HG03175 (cell line): ENCODE measurements at regions not wholly inside any gene's neighbourhood (a gene's known extent, or its start where the extent isn't known, plus 50 kb on each side); places are given as distances from the start of the nearest gene placed in this dataset.

Source experiments
- ATAC-seq: cut with Tn5 transposase; IDR thresholded peaks from one replicate; pipeline ENCODE4 v1.9.1; 2021; ENCODE audit warnings: mild to moderate bottlenecking, moderate library complexity; ENCODE audit not compliant: unreplicated experiment

DNA sequence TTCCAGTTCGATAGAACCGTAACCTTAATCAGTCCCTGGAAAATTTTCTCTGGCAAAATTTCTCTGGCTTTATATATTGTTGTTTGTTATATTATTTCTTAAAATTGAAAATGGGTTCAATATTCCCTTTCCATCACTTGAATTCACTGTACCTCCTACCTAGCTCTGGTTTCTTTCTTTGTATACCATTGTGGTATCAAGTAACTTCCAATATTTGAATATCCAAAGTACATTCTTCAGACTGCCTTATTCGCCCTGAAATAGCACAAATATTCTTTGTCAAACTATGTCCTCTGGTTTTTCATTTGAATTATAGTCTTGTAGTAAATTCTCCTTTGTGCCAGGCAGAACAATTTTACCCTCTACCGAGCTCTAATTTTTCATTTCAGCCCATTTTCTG, 541.6 kb downstream of the REEP3 start:
- ATAC-seq: no peak

GRCh38 chr10:64067009-64067606, 545.9 kb downstream of the REEP3 start:
- ATAC-seq: no peak

GRCh38 chr10:64067859-64068258, 546.7 kb downstream of the REEP3 start:
- ATAC-seq: no peak

GRCh38 chr10:64070241-64070640, 549.0 kb downstream of the REEP3 start:
- ATAC-seq: no peak

DNA sequence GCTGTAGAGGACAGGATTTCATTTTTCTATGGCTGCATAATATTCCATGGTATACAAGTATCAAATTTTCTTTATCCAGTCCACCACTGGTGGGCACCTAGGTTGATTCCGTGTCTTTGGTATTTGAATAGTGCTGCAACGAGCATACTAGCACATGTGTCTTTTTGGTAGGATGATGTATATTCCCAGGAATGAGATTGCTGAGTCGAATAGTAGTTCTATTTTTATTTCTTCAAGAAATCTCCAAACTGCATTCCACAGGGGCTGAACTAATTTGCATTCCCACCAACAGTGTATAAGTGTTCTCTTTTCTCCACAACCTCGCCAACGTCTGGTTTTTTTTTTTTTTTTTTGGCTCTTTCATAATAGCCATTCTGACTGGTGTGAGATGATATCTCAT, 550.0 kb downstream of the REEP3 start:
- ATAC-seq: no peak

- ATAC-seq: no peak
These were observed 554.4 kb downstream of the REEP3 start for GRCh38 chr10:64075604-64076003.

DNA sequence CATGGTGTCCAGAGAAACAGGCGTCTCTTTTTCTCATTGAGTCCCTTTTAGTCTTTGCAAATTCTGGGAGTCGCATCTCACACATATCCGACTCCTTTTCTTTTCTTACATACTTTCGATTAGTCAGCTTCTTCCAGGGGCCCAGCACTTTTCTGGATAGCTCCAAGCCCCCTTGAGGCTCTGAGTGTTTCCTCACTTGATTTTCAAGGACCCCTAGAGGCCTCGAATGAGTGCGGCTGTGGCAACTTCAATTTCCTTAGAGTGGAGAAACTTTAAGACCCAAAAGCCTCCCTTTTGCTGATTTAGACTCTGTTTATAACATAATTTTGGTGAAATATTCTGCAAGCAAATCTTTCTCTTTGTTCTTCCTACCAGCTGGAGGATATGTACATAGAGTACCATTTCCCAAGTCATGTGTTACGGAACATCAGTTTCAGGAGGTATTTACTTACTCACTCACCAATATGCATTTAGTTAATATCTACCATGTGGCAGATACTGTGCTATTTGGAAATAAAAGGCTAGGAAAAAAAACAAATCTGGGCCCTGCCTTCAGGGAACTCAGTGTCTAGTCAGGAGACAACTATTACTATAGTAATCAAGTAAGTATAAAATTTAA, 555.2 kb downstream of the REEP3 start:
- no peak for ATAC-seq

- no peak for ATAC-seq
These were observed 558.1 kb downstream of the REEP3 start for GRCh38 chr10:64079341-64079740.

- no peak for ATAC-seq
These were observed 558.9 kb downstream of the REEP3 start for GRCh38 chr10:64080071-64080470.

DNA sequence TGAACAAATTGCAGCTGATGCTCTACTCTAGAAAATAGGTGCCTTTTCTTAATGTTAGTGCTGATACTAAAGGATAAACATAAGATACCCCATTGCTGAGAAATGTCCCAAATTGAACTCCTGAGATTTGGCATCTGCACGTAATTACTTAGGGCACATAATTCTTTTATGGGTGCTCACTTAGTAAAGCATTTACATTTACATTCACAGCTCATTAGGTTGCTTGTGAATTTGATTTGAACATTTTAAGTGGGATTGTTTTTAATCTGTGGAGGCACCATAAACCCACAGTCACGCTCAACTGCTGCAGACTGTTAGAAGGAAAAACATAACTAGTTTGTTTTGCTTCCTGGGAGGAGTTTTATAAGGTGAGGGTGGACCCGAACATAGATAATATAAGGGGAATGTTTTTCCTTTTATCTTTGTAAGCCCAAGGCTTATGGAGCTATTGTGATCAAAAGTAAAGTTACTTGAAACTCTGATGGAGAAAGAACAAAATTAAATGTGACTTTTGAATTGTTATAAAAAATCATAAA, 560.8 kb downstream of the REEP3 start:
- no peak for ATAC-seq

DNA sequence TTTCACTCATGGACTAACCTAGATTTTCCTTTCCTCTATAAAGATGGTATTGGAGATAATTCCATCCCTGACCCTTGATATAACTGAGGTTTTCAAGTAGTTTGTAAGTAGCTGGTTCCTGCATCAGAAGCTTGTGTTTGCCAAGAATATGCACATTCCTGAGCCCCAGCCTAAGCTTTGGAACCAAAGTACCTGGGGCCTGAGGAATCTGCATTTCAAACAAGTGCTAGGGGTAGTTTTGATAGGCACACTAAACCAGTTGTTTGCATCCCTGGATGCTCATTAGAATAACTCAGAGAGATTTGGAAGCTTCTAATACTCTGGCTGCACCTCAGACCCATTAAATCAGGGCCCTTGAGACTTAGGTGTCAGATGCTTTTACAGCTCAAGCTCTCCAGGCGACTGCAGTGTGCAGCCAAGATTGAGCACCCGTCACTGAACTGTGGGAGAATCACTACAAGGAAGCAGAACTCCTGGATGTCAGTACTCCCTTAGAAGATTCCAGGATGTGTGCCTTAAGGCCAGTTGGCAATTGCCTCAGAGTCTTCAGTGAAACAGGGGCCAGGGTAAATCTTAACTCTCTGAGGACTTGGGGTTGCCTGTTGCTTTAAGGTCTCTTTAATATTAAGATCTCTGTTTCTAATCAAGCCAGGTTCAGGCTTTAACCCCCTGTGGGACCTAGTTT, 565.0 kb downstream of the REEP3 start:
- no peak for ATAC-seq

- ATAC-seq: no peak
These were observed 568.4 kb downstream of the REEP3 start for GRCh38 chr10:64089648-64090047.

- ATAC-seq: no peak
These were observed 569.7 kb downstream of the REEP3 start for GRCh38 chr10:64090865-64091264.

DNA sequence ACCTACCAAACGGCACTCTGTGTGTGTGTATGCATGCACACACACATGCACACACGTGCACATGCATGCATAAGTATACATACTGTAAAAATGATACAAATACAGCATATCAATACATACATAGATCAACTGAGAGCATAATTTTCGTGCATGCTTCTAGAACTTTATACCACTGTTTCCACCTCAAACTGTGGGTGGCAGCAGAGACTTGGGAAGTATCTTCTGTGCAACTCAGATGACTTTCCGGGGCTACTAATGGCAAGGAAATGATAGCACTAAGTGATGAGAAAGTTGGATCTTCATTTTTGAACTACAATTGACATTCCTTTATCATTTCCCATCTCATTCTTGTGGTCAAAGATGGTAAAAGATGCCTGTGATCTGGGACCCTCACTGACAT, 570.7 kb downstream of the REEP3 start:
- ATAC-seq: no peak

DNA sequence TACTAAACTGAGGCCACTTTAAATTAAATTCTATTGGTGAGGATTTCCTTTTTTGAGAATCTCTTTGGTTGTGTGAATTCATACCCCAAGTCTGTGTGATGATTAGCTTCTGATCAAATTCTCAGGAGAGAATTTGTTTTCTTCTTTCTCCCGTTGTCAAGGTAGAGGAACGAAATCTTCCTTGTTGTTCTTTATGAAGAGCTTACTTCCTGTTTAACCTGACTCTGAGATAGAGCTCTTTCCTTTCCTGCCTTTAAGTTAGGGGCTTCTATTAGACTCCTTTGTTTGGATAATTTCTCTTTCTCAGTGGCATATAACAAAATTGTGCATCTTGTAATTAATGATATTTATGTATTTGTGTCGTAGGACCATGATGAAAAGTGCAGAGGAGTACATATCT, 572.1 kb downstream of the REEP3 start:
- no peak for ATAC-seq

DNA sequence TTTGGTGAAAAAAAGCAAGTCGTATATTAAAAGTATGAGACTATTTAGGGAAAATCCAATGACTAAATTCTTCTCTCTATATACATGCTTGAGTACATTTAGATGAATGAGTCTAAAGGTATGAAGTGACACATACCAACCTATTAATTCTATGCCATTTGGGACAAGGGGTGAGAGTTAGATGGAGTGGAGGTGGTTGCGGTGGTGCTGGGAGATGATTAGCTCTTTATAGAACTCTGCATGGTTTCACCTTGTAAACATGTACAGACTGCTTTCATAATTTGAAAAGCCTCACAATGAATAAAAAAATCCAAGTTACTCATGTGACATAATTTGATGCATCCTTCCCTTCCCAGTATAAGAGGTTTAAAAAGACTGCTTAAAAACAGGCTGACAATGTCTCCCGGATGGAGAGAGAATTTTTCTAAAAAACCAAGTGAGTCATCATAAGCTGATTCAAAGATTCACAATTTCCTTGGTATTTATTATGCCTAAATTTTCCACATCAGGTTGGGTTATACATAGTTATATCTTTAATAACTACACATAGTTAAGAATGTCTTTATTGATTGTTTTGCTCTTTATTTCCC, 572.8 kb downstream of the REEP3 start:
- no peak for ATAC-seq

DNA sequence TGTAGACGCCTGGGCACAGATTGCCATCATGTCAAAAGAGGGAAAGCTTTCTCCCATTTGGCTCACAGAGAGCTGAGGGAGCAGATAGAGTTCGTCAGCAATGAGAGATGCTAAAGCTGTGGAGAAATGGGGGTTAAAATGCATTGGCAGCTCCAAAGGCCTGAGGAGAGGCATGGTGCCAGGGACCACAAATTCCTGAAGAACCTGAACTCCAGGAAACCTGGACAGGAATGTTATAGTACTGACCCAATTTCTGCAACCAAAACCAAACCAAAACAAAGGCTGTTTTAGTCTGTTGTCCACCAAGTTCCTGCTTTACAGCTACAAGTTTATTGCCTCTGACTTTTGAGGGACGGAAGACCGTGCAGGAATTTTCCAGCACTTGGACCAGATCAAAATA, 575.7 kb downstream of the REEP3 start:
- no peak for ATAC-seq

DNA sequence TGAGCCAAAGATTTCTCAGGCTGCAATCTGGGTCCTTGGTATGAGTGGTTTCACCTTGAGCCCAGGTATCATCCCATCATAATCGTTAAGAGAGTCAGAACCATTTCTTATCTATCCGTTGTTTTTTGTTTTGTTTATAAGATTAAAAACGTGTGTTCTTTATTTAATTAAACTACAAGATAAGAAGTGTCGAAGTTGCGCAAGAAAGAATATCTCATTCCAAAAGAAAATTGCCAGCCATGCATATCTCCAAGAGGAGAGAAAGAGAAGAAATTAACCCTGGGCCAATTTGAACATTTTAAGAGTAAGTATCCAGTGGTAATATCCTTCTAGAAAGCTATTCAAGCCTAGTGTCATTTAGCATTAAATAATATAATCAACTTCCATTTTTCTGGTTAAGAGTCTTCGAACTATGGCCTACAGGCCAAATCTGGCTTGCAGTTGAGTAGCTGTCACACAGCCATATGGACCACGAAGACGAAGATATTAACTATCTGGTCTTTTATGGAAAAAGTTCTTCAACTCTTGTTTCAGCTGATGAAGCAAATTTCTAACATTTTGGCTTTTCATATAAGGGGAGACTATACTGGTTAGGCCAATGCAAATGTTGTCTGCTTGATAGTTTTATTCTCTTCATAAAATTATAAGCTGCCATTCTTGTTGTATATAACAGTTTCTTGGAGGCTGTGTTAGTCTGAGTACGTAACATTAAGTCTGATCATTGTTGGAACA, 576.4 kb downstream of the REEP3 start:
- ATAC-seq: no peak

- ATAC-seq: no peak
These were observed 577.8 kb downstream of the REEP3 start for GRCh38 chr10:64098994-64099393.

GRCh38 chr10:64101606-64102263, 580.5 kb downstream of the REEP3 start:
- no peak for ATAC-seq

GRCh38 chr10:64102264-64102633, 581.0 kb downstream of the REEP3 start:
- ATAC-seq: no peak
